HS-27A (cell line): ENCODE measurements at regions not wholly inside any gene's neighbourhood (a gene's known extent, or its start where the extent isn't known, plus 50 kb on each side); places are given as distances from the start of the nearest gene placed in this dataset.
"Not testable (repeated sequence)": the region's sequence is repeated elsewhere in the genome, so short reads cannot be mapped to it uniquely, and the experiment has no call there.

ENCODE experiments used
- DNase-seq: peaks from one replicate; pipeline ENCODE4 v3.0.0-alpha.2; 2012; ENCODE audit warnings: low read depth, missing footprints

DNA sequence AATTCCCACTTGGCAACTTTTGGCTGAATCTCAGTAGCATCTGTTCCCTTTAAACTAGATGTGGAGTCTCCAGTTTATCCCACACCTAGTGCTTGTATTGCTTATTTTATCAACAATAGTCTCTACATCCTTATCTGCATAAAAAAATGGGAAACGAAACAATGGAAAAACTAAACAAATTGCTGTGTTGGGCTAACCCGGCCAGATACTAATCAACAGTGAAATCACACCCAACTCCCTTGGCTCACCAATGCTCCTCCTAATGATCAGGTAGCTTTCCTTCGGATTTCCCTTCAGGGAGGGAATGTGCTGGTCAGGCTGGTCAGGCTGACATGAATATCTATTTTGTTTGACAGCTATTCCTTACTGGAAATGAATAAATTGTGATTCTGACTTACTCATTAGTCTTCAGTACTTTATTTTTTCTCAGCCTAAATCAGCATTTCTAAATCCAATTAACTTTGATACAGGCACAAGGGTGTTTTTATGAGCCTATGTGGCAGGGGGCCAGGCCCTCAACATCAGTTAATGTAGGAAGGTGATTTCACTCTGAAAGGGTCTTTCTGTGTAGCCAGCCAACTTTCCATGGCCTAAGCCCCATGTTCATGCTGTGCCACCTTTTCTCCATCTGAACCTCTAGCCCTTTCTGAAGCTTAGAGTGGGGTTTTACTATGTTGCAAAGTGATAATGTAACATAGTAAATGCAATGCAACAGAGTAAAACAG, 170.5 kb upstream of the NPSR1 start:
- no peak for DNase-seq

DNA sequence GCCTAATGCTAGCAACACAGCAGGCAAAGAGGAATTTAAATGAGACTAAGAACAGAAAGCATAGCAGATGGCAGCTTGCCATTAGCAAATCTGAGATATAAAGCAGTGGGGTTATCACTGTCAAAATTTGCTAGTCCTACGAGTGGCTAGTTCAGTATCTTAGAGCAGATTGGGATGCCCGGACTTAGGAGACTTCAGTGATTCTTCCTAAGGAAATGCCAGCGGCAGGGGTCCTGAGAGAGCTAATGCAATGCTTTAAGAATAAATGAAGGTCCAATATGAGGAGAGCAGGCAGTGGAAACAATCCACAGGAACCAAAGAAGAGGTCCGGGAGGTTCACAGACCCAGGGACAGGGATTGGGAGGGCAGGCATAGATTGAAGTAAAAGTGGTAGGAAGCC, 169.3 kb upstream of the NPSR1 start:
- no peak for DNase-seq

DNA sequence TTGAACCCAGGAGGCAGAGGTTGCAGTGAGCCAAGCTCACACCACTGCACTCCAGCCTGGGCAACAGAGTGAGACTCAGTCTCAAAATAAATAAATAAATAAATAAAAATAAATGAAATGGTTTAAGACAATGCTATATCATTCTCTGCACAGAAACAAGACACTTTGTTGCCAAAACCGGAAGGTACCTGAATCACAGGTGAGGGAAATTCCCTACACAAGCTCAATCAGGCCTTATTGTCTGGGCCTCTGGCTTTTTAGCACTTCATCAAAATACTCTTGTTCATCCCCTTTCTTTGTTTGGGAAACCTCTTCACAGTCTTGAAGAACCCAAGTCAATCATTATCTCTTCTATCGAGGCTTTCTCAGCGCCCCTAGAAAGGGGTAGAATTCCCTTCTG, 166.1 kb upstream of the NPSR1 start:
- no peak for DNase-seq

DNA sequence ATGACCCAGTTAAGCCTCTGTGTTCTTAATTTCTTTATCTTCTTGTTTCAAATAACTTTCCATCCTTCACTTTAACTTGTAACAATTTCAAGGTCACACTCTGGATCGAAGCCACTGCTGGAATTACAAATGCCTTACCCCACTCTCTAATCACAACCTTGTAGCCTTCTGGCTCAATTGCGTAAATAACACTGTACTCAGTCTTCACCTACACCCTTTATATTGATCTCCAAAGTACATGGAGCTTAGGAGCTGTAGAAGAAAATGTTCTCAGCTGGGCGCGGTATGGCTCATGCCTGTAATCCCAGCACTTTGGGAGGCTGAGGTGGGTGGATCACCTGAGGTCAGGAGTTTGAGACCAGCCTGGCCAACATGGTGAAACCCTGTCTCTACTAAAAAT, 164.3 kb upstream of the NPSR1 start:
- no peak for DNase-seq

DNA sequence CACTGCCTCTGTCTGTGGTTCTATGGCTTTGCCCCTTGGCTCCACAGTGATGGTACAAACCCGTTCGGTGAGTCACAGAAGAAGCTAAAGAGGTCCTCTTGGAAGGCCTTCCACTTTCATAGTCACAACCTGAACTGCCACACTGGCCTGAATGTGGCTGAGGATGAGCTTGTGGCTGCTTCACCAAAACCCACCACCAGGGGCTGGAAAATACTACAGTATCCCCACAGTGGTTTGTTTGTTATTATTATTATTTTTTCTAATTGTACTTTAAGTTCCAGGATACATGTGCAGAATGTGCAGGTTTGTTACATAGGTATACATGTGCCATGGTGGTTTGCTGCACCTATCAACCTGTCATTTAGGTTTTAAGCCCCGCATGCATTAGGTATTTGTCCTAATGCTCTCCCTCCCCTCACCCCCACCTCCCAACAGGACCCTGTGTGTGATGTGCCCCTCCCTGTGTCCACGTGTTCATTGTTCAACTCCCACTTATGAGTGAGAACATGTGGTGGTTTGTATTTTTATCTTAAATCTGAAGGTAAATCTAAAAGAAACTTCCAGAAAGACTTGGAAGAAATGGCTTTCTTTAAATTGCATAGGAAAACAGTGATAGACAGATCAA, 160.8 kb upstream of the NPSR1 start:
- no peak for DNase-seq

DNA sequence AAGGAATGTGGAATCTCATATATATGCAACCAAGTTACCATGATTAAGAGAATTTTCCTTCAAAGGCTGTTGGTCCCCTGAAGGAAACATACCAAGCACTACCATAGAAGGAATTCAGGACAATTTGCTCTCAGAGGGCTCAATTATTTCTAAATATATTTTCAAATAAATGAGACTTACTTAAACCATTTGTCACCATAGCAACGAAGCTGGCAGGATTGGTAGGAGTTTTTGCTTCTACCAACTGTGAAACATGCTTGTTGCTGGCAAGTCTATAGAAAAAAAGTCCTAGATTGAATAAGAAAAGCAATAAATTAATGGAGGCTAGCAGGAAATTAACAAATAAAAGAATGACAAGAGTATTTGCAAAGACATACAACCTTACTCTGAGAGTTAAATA, 156.9 kb upstream of the NPSR1 start:
- DNase-seq = no peak

DNA sequence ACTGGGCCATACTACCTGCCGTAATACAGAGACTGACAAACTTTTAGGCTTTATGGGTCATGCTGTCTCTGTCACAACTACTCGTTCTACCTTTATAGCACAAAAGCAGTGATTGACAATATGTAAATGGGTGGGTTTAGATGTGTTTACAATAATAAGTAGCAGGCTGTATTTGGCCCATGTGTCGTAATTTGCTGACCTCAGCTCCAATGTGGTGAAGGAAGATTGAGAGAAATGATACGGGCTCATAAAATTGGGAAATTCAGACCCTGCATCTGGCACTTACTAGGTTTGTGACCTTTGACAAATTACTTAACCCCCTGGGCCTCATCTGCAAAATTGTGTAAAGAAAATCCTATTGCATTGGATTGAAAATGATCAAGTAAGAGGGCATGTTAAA, 150.8 kb upstream of the NPSR1 start:
- no peak for DNase-seq

DNA sequence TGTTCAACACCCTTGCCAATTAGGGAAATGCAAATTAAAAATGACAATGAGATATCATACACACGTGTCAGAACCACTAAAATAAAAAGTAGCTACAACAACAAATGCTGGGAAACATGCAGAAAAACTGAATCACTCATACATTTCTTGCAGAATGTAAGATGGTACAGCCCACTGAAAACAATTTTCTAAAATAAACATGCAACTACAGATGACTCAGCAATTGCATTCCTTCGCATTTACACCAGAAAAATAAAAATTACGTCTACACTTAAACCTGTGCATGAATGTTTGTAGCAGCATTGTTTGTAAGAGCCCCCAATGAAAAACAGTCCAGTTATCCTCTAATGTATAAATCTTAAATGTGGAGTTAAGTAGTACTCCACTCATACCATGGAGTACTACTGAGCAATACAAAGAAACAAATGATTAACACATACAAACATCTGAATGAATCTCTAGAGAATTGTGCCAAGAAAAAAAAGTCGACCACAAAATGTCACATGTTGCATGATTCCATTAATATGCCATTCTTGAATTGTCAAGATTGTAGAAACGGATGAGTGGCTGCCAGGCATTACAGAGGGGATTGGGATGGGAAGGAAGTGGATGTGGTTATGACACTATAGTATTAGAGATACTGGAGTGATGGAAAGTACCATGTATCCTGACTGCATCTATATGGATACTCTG, 134.6 kb upstream of the NPSR1 start:
- peak; percentile 38 for DNase-seq

DNA sequence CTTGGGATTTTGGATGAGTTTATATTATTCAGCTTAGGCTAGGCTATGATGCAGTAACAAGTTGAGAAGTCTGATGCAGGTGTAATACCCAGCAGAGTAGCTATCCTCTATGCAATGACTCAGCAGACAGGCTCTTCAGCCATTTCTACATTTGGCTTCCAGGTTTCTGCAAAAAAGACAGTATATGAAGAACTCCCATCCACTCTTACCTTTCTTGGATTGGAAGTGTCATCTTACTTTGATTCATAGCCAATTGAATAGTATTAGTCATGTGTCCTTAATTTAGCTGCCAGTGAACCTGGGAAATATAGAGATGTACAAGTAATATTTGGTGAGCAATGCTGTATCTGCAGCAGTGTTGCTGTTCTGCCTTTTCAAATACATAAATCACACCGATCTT, 127.8 kb upstream of the NPSR1 start:
- DNase-seq = no peak

DNA sequence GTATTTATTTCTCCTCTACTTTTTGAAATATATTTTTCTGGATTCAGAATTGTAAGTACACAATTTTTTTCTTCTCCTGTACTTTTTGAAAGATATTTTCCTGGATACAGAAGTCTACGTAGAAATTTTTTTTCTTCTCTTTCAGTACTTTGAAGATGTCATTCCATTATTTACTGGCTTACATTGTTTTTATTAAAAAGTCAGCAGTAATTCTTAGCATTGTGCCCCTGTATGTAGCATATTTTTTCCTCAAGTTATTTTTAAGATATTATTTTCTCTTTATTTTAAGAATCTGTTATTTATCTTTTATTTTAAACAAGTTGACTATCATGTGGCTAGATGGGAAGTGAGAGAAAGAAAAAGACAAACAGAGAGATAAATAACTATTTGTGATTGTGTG, 119.0 kb upstream of the NPSR1 start:
- DNase-seq = no peak

DNA sequence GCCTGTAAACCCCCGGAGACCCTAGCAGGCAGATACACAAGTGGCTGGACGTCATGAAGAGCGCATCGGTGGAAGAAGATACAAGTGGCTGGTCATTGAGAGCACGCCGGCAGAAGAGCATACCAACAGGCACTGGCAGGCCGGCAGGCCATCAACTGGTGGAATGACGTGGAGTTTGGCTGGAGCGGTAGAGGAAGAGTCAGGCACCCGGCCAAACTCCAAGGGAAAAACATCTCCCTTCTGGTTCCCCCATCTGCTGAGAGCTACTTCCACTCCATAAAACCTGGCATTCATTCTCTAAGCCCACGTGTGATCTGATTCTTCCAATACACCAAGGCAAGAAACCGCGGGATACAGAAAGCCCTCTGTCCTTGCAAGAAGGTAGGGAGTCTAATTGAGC, 113.4 kb upstream of the NPSR1 start:
- no peak for DNase-seq

DNA sequence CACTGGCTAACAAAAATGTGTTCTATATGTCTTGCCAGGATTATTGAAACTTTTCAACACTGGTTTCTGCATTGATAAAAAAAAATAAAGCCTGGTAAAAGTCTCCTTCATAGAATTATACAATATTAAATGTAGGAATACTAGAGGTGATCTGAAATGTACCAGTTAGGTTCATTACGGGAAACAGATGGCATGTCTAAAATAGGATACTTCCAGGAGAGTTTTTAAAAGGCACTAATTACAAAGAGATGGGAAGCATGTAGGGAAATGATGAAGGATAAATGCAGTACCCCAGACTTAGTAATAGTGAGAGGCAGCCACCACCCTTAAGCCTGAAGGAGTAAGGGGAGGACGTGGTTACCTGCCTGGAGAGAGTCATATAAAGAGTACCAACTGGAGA, 107.0 kb upstream of the NPSR1 start:
- DNase-seq = no peak

DNA sequence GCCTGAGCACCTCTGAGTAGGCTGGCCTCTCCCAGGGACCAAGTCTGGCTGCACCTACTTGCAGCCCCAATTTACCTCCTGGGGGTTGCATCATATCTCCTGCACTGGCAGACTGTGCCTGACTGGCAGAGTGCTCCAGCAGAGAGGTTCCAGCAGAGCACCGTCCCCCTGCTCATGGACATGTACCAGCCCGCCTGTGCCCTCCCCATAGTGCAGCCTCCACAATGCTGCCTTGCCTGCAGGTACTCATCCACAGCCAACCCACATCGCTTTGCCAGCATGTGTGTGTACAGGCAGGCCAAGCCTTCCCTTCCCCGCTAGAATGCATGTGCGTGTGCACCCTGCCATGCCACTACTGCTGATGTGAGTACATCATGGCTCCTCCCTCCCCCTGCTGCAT, 105.5 kb upstream of the NPSR1 start:
- DNase-seq = no peak

DNA sequence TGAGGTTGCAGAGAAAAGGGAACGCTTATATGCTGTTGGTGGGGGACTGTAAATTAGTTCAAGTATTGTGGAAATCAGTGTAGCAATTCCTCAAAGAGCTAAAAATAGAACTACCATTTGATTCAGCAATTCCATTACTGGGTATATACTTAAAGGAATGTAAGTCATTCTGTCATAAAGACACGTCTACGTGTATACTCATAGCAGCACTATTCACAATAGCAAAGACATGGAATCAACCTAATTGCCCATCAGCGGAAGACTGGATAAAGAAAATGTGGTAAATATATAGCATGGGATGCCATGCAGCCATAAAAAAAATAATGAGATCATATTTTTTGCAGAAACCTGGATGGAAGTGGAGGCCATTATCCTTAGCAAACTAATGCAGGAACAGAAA, 100.0 kb upstream of the NPSR1 start:
- DNase-seq = no peak

DNA sequence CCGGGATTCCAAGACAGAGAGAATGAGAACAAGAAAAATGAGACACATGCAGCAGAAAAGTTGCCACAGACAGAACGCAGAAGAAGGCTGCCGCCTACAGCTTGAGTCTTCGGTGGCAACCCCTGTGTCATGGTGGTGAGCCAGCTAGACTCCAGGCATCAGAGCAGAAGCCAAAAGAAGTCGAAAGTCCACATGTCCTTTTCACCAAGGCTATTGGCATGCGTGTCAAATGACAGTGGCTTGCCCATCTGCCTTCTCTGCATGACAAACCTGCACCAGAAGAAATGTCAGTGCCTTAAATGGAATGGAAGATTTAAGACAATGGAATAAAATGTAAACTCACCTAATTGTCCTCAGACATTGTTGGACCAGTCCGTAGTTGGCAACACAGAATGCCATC, 93.9 kb upstream of the NPSR1 start:
- DNase-seq = no peak

DNA sequence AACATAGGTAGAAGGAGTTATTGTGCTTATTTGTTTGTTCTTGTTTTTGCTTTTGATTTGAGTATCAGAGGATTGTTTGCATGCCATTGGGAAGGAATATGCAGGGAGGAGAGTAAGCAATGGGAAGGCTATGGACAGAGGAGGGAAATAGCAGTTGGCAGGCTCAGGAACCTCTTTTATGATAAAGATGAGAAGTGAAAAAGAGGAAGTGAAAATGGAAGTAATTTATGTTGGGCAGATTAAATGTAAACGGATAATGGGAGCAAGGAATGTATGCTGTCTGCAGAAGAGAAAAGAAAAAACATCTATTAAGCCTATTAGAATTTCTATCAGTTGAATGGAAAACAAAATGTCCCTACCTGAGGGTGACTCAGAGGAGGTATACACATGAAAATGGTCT, 90.1 kb upstream of the NPSR1 start:
- no peak for DNase-seq

DNA sequence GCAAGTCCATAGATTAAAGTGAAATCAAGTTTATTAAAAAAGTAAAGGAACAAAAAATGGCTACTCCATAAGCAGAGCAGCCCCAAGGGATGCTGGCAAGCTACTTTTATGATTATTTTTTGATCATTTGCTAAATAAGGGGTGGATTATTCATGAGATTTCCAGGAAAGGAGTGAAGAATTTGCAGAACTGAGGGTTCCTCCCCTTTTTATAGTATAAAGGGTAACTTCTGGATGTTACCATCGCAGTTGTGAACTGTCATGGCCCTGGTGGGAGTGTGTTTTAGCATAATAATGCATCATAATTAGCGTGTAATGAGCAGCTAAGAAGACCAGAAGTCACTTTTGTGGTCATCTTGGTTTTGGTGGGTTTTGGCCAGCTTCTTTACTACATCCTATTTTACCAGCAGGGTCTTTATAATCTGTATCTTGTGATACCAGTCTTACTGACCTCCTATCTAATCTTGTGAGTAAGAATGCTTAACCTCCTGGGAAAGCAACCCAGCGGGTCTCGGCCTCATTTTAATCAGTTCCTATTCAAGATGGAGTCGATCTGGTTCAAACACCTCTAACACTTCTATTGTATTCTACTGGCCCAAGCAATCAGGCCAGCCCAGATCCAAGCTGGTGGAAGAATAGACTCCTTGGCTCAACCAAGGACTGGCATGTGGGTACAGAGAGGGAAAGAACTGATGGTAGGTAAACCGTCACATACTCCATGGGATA, 87.9 kb upstream of the NPSR1 start:
- DNase-seq = no peak

DNA sequence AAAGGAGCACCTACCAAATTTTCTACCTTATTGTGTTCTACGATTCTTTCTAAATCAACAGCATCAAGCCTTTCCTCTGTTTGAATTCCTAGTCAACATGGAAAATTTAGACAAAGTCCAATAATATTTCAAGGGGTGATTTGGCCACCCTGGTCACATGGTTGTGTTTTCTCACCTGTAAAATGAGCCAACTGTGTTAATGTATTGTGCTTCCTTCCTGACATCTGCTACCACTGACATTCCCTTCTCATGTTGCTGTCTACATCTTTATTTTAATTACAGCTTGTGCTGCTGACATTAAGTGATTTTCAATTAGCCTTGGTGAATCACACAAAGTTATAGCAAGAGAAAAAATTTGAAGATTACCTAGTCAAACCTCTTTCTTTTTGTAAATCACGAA, 83.0 kb upstream of the NPSR1 start:
- DNase-seq = no peak

DNA sequence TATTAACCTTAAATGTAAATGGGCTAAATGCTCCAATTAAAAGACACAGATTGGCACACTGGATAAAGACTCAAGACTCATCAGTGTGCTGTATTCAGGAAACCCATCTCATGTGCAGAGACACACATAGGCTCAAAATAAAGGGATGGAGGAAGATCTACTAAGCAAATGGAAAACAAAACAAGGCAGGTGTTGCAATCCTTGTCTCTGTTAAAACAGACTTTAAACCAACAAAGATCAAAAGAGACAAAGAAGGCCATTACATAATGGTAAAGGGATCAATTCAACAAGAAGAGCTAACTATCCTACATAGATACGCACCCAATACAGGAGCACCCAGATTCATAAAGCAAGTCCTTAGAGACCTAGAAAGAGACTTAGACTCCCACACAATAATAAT, 80.1 kb upstream of the NPSR1 start:
- not testable (repeated sequence) for DNase-seq

DNA sequence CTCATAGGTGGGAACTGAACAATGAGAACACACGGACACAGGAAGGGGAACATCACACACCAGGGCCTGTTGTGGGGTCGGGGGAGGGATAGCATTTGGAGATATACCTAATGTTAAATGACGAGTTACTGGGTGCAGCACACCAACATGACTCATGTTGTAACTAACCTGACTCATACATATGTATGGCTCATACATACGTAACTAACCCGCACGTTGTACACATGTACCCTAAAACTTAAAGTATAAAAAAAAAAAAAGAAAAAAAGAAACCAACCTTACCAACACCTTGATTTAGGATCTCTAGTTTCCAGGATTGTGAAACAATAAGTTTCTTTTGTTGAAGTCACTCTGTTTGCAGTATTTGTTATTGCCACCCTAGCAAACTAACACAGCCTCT, 76.3 kb upstream of the NPSR1 start:
- not testable (repeated sequence) for DNase-seq

DNA sequence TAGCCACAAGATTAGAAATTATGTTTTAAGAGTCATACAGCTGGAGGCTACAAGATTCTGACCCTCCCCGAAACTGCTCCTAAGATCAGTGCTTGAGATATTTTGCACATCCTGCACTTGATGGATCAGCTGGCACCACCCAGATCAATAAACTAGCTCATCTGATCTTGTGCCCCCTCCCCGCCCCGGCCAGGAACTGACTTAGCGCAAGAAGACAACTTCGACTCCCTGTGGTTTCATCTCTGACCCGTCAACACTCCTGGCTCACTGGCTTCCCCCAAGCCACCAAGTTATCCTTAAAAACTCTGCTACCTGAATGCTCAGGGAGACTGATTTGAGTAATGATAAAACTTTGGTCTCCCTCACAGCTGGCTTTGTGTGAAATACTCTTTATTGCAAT, 73.5 kb upstream of the NPSR1 start:
- no peak for DNase-seq

DNA sequence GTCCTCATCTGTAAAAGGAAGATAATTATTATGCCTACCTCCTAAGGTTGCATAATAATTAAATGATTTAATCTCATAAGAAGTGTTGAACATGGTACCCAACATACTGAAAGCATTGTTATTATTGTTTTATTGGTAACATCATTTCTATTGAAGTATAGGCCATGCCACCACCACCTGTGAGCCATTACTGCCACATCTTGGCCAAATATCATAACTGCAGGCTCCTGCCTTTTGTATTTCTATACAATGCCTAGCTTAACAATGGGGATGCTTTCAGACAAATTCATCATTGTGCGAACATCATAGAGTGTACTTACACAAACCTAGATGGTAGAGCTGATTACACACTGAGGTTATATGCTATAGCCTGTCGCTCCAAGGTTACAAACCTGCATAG, 61.1 kb upstream of the NPSR1 start:
- DNase-seq = no peak
